C4-2B (cell line): ENCODE measurements at regions not wholly inside any gene's neighbourhood (a gene's known extent, or its start where the extent isn't known, plus 50 kb on each side); places are given as distances from the start of the nearest gene placed in this dataset.

Source experiments
- H3K27ac ChIP-seq: fragments of 450-650 bp; 2 replicates; pipeline ENCODE4 v1.5.1; 2017
- CTCF ChIP-seq: fragments of 450-650 bp; conservative IDR thresholded peaks from 2 replicates; pipeline ENCODE4 v1.5.1; 2017; ENCODE audit warnings: mild to moderate bottlenecking
- ZFX ChIP-seq: fragments of 450-650 bp; IDR thresholded peaks from 2 replicates; pipeline ENCODE4 v1.6.1; 2017

- H3K27ac ChIP-seq = no peak overlapping the region
- no peak for TF ChIP-seq ZFX
- no peak for TF ChIP-seq CTCF
These were observed 285.4 kb upstream of the CDH20 start for GRCh38 chr18:61047794-61048193.

- H3K27ac ChIP-seq = no peak overlapping the region
- no peak for TF ChIP-seq ZFX
- TF ChIP-seq CTCF = no peak
These were observed 275.8 kb upstream of the CDH20 start for GRCh38 chr18:61057443-61057842.

- TF ChIP-seq ZFX (no peak), CTCF (no peak)
- no peak overlapping the region for H3K27ac ChIP-seq
These were observed 271.0 kb upstream of the CDH20 start for GRCh38 chr18:61062258-61062657.

GRCh38 chr18:61064911-61065310 is 268.3 kb upstream of the CDH20 start:
- TF ChIP-seq ZFX (no peak), CTCF (no peak)
- no peak overlapping the region for H3K27ac ChIP-seq

GRCh38 chr18:61076986-61077385 is 256.2 kb upstream of the CDH20 start:
- H3K27ac ChIP-seq = no peak overlapping the region
- TF ChIP-seq ZFX (no peak), CTCF (no peak)

- no peak for TF ChIP-seq CTCF
- TF ChIP-seq ZFX = no peak
- no peak overlapping the region for H3K27ac ChIP-seq
These were observed 253.5 kb upstream of the CDH20 start for GRCh38 chr18:61079714-61080113.

GRCh38 chr18:61080954-61081528 is 252.2 kb upstream of the CDH20 start:
- no peak overlapping the region for H3K27ac ChIP-seq
- TF ChIP-seq ZFX (no peak), CTCF (no peak)
